VCaP (cell line): ENCODE measurements at regions not wholly inside any gene's neighbourhood (a gene's known extent, or its start where the extent isn't known, plus 50 kb on each side); places are given as distances from the start of the nearest gene placed in this dataset.

ENCODE experiments used
- H3K27ac ChIP-seq: fragments of 450-650 bp; 2 replicates; pipeline ENCODE4 v1.5.1; 2017
- TF ChIP-seq, protein P1 (sequence below): fragments of 450-650 bp; conservative IDR thresholded peaks from 2 replicates; pipeline ENCODE4 v1.5.1; 2017; ENCODE audit warnings: mild to moderate bottlenecking, moderate library complexity

DNA sequence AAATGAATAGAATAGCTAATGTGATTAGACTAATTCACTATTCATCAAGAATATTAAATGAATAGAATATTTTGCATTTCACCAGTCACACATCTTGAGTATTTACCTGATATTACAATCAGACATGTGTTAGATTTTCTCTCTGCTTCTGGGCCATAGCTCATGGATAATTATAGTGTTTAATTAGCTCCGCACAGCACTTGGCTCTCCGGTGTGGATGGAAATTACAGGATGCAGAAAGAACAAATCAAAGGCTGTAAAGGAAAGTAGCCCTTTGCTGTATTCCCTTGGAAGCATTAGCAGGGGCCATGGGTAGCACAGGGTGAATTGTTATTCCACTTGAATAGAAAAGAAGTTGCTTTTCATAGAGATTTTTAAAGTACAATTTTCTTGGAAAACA is 320.3 kb upstream of the SORL1-AS1 start:
- TF ChIP-seq, protein P1, sequence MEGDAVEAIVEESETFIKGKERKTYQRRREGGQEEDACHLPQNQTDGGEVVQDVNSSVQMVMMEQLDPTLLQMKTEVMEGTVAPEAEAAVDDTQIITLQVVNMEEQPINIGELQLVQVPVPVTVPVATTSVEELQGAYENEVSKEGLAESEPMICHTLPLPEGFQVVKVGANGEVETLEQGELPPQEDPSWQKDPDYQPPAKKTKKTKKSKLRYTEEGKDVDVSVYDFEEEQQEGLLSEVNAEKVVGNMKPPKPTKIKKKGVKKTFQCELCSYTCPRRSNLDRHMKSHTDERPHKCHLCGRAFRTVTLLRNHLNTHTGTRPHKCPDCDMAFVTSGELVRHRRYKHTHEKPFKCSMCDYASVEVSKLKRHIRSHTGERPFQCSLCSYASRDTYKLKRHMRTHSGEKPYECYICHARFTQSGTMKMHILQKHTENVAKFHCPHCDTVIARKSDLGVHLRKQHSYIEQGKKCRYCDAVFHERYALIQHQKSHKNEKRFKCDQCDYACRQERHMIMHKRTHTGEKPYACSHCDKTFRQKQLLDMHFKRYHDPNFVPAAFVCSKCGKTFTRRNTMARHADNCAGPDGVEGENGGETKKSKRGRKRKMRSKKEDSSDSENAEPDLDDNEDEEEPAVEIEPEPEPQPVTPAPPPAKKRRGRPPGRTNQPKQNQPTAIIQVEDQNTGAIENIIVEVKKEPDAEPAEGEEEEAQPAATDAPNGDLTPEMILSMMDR = no peak

GRCh38 chr11:121770939-121771595 is 318.3 kb upstream of the SORL1-AS1 start:
- H3K27ac ChIP-seq = no peak overlapping the region
- TF ChIP-seq, protein P1 = no peak

More for the DNA sequence above, 320.3 kb upstream of the SORL1-AS1 start:
- no peak overlapping the region for H3K27ac ChIP-seq

GRCh38 chr11:121769191-121769590 is 316.4 kb upstream of the SORL1-AS1 start:
- TF ChIP-seq, protein P1 = no peak
- no peak overlapping the region for H3K27ac ChIP-seq

- TF ChIP-seq, protein P1 = no peak
- no peak overlapping the region for H3K27ac ChIP-seq
These were observed 314.7 kb upstream of the SORL1-AS1 start for GRCh38 chr11:121767433-121767832.

- no peak overlapping the region for H3K27ac ChIP-seq
- TF ChIP-seq, protein P1 = no peak
These were observed 314.2 kb upstream of the SORL1-AS1 start for GRCh38 chr11:121766991-121767390.

DNA sequence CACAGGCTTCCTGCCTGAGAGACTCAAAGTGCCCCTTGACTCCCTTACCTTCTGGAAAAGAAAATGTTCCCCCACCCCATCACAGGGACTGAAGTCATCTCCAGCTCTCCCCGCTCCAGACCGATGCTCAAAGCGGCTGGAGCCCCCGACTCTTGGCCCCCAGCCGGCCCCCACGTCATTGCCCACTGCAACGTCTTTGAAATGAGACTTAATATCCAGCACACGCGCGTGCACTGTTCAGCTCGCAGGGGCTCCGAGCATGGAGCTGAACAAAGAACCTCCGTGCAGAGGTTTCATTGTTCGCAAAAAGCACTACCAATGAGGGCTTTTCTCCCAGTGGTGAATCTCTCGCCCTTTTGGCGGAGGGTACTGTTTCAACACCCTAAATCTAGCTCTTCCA is 313.4 kb upstream of the SORL1-AS1 start:
- TF ChIP-seq, protein P1 = no peak
- H3K27ac ChIP-seq = no peak overlapping the region

DNA sequence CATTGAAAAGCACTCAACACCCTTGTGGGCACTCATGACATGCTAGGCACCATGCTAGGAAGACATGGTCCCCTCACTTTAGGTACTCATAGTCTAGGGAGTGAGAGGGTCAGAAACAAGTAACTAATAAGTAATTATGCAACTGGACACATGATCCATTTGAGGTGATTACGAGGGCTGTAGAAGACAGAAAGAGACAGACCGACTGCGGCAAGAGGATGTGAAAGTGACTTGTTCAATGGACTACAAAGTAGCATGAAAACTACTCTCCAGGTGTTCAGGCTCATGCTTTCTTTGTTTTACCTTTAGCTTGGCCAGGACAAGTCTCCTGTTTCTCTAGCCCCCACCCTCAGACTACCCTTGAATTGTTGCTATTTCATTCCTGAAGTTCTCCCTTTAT is 310.8 kb upstream of the SORL1-AS1 start:
- TF ChIP-seq, protein P1 = no peak
- no peak overlapping the region for H3K27ac ChIP-seq
